A549 (cell line): ENCODE measurements at regions not wholly inside any gene's neighbourhood (a gene's known extent, or its start where the extent isn't known, plus 50 kb on each side); places are given as distances from the start of the nearest gene placed in this dataset.

ENCODE experiments used
- ATAC-seq, 2 experiments: fragments of 200-7000 bp in 1 of 2; fragments of >200 bp in 1 of 2; cut with Nextera tagmentation in 1 of 2; cut with Tn5 transposase in 1 of 2; 3 replicates each; pipeline versions ENCODE4 v1.8.0 to v1.9.1; 2018 to 2020; ENCODE audit warnings: mild to moderate bottlenecking in 1 of 2, moderate library complexity in 1 of 2
- CTCF ChIA-PET: fragments of 300-600 bp; sonication (Branson Sonifier 250); formaldehyde crosslinking; extraction: SDS; loops from one replicate; lab custom pipeline; 2021; ENCODE audit warnings: antibody characterized with exemption, inconsistent platforms; lab: Yijun Ruan, JAX
- POLR2A ChIA-PET: fragments of 350-600 bp; formaldehyde crosslinking; extraction: SDS; loops from one replicate; lab custom pipeline; 2021; ENCODE audit warnings: antibody characterized with exemption, inconsistent platforms; lab: Yijun Ruan, JAX
- DNase-seq, 2 experiments: peaks; one replicate each; pipeline versions ENCODE4 v3.0.0 to v3.0.0-alpha.2; 2011 to 2016; ENCODE audit warnings: low read depth in 1 of 2, low spot score in 1 of 2
- FAIRE-seq: peaks from 2 replicates; lab custom pipeline; 2011; peaks lifted over from hg19 to GRCh38; lab: Jason Lieb, UNC
- H3K27ac ChIP-seq, 2 experiments: fragments of >200 bp; sonication (Bioruptor Twin); formaldehyde crosslinking; 3 replicates each; pipeline ENCODE4 v1.5.1; 2016 to 2017
- H3K4me1 ChIP-seq: fragments of >200 bp; sonication (Bioruptor Twin); formaldehyde crosslinking; 3 replicates; pipeline ENCODE4 v1.6.1; 2016
- H3K4me2 ChIP-seq: fragments of >200 bp; sonication (Bioruptor Twin); formaldehyde crosslinking; 3 replicates; pipeline ENCODE4 v1.6.1; 2016
- H3K4me3 ChIP-seq: fragments of >200 bp; sonication (Bioruptor Twin); formaldehyde crosslinking; 3 replicates; pipeline ENCODE4 v1.5.1; 2016
- H3K9me3 ChIP-seq: fragments of >200 bp; sonication (Bioruptor Twin); formaldehyde crosslinking; 3 replicates; pipeline ENCODE4 v1.6.1; 2016
- CBX8 ChIP-seq: fragments of 200-600 bp; sonication (generic); IDR thresholded peaks from 2 replicates; pipeline ENCODE4 v1.6.1; 2016
- CEBPB ChIP-seq, 2 experiments: fragments of >200 bp in 1 of 2; sonication (Bioruptor Twin) in 1 of 2; formaldehyde crosslinking in 1 of 2; IDR thresholded peaks; 2 replicates each; pipeline ENCODE4 v1.6.1; 2012 to 2016
- CHD4 ChIP-seq: fragments of 200-600 bp; sonication (generic); IDR thresholded peaks from 2 replicates; pipeline ENCODE4 v1.6.1; 2016; ENCODE audit warnings: antibody characterized with exemption, mild to moderate bottlenecking, borderline replicate concordance
- E2F6 ChIP-seq: IDR thresholded peaks from 2 replicates; pipeline ENCODE4 v1.6.1; 2012; ENCODE audit warnings: low read depth, borderline replicate concordance
- EP300 ChIP-seq, 2 experiments: fragments of >200 bp; sonication (Bioruptor Twin); formaldehyde crosslinking; IDR thresholded peaks; 2 replicates in 1 of 2; 3 replicates in 1 of 2; pipeline ENCODE4 v1.6.1; 2016 to 2017
- FOSB ChIP-seq: fragments of 250-450 bp; sonication (Bioruptor Pico); IDR thresholded peaks from 2 replicates; pipeline ENCODE4 v1.5.0; 2020; ENCODE audit warnings: mild to moderate bottlenecking, moderate library complexity
- FOSL2 ChIP-seq, 2 experiments: fragments of 450-650 bp in 1 of 2; fragments of >200 bp in 1 of 2; sonication (Bioruptor Twin) in 1 of 2; formaldehyde crosslinking; IDR thresholded peaks; 2 replicates each; pipeline versions ENCODE4 v1.5.0 to v1.6.1; 2016 to 2020; ENCODE audit warnings: mild to moderate bottlenecking in 1 of 2, moderate library complexity in 1 of 2
- GATA3 ChIP-seq: IDR thresholded peaks from 2 replicates; pipeline ENCODE4 v1.6.1; 2012; ENCODE audit warnings: borderline replicate concordance
- HES2 ChIP-seq: fragments of >200 bp; sonication (Bioruptor Twin); formaldehyde crosslinking; IDR thresholded peaks from 2 replicates; pipeline ENCODE4 v1.6.1; 2016
- HEYL ChIP-seq: fragments of 250-450 bp; sonication (Bioruptor Pico); IDR thresholded peaks from 2 replicates; pipeline ENCODE4 v1.8.0; 2021; ENCODE audit warnings: mild to moderate bottlenecking, moderate library complexity
- HOXA7 ChIP-seq: fragments of 250-450 bp; sonication (Bioruptor Pico); IDR thresholded peaks from 2 replicates; pipeline ENCODE4 v1.5.0; 2020; ENCODE audit warnings: mild to moderate bottlenecking, moderate library complexity
- JUN ChIP-seq, 2 experiments: fragments of >200 bp; sonication (Bioruptor Twin); formaldehyde crosslinking; IDR thresholded peaks; 2 replicates in 1 of 2; 3 replicates in 1 of 2; pipeline ENCODE4 v1.6.1; 2016 to 2017
- JUNB ChIP-seq: fragments of >200 bp; sonication (Bioruptor Twin); formaldehyde crosslinking; IDR thresholded peaks from 2 replicates; pipeline ENCODE4 v1.6.1; 2016
- KDM1A ChIP-seq: fragments of 200-600 bp; sonication (generic); IDR thresholded peaks from 2 replicates; pipeline ENCODE4 v1.6.1; 2016; ENCODE audit warnings: low read depth, mild to moderate bottlenecking
- KDM5A ChIP-seq: fragments of 200-600 bp; sonication (generic); IDR thresholded peaks from 2 replicates; pipeline ENCODE4 v1.6.1; 2016; ENCODE audit warnings: antibody characterized with exemption, mild to moderate bottlenecking
- MAFK ChIP-seq: fragments of 450-650 bp; IDR thresholded peaks from 2 replicates; pipeline ENCODE4 v1.6.1; 2014; ENCODE audit not compliant: partially characterized antibody
- MAX ChIP-seq: IDR thresholded peaks from 2 replicates; pipeline ENCODE4 v1.6.1; 2012
- NPAS2 ChIP-seq: fragments of 250-450 bp; sonication (Bioruptor Pico); IDR thresholded peaks from 2 replicates; pipeline ENCODE4 v1.8.0; 2022; ENCODE audit warnings: mild to moderate bottlenecking, moderate library complexity, borderline replicate concordance
- PHF8 ChIP-seq: fragments of 200-600 bp; sonication (generic); IDR thresholded peaks from 2 replicates; pipeline ENCODE4 v1.6.1; 2016; ENCODE audit warnings: low read depth, mild to moderate bottlenecking, antibody characterized with exemption, moderate library complexity, borderline replicate concordance
- POLR2A ChIP-seq: IDR thresholded peaks from 2 replicates; pipeline ENCODE4 v1.6.1; 2012; ENCODE audit warnings: mild to moderate bottlenecking, low read length
- RAD21 ChIP-seq, 2 experiments: fragments of >200 bp in 1 of 2; sonication (Bioruptor Twin) in 1 of 2; formaldehyde crosslinking in 1 of 2; IDR thresholded peaks in 1 of 2; conservative IDR thresholded peaks in 1 of 2; 2 replicates in 1 of 2; 3 replicates in 1 of 2; pipeline ENCODE4 v1.6.1; 2012 to 2018; ENCODE audit warnings: inconsistent platforms in 1 of 2
- RFX5 ChIP-seq: fragments of 450-650 bp; IDR thresholded peaks from 2 replicates; pipeline ENCODE4 v1.7.1; 2014; ENCODE audit warnings: antibody characterized with exemption, mild to moderate bottlenecking, moderate library complexity
- SMC3 ChIP-seq: fragments of >200 bp; sonication (Bioruptor Twin); formaldehyde crosslinking; IDR thresholded peaks from 3 replicates; pipeline ENCODE4 v1.6.1; 2018; ENCODE audit warnings: inconsistent platforms
- SREBF2 ChIP-seq: fragments of 450-650 bp; IDR thresholded peaks from 2 replicates; pipeline ENCODE4 v1.6.1; 2014; ENCODE audit warnings: mild to moderate bottlenecking, moderate library complexity
- ZSCAN20 ChIP-seq: fragments of 250-450 bp; sonication (Bioruptor Pico); IDR thresholded peaks from 2 replicates; pipeline ENCODE4 v1.8.0; 2022; ENCODE audit warnings: mild to moderate bottlenecking, moderate library complexity
- WGBS: methylation state at CpG from one replicate; pipeline ENCODE4 v1.1.6; 2017; ENCODE audit errors: missing lambda C conversion rate; 5-methylcytosine and 5-hydroxymethylcytosine counted together

- Histone ChIP-seq H3K9me3 (peaks cover 17% of the 10 kb centered on the region), H3K4me3 (no peak overlapping the region), H3K27ac (peak overlapping the region; percentile 65 to 77), H3K4me2 (peak overlapping the region; percentile 59)
- DNase-seq (peak; percentile 74 to 82), ATAC-seq (peak; percentile 100)
- POLR2A ChIA-PET, result interaction anchor here (0.6 to 1.0 kb wide), 2 partner anchors 8 to 849 kb away, joined by 3 to 4 read pairs; no protein-coding TSS in a partner anchor
- CTCF ChIA-PET, result interaction anchor here (1.2 kb wide), 1 partner anchor 43 kb away, joined by 4 read pairs; no protein-coding TSS in a partner anchor
- TF ChIP-seq SMC3, result 0 out of 3 replicates have a peak, but pooled peaks have one; percentile 5
- peak; percentile 18 to 24; a peak in 1 of 5 replicates for TF ChIP-seq RAD21 (conservative IDR thresholded peaks at IDR 0.05 in 1 of 2, IDR thresholded peaks at IDR 0.05 in 1 of 2)
- no peak for TF ChIP-seq HOXA7 (CRISPR knock-in tag)
- TF ChIP-seq GATA3, result peak; percentile 83
- no peak for TF ChIP-seq E2F6
- TF ChIP-seq MAX, result peak; percentile 71
- TF ChIP-seq JUN (IDR thresholded peaks at IDR 0.05), result 0 out of 5 replicates have a peak, but pooled peaks of 1 of the 2 experiments have one; percentile 28
- no peak for TF ChIP-seq CBX8
- TF ChIP-seq RFX5, result no peak
- TF ChIP-seq FOSB (CRISPR knock-in tag), result no peak
- peak; percentile 49 to 50; a peak in 2 of 5 replicates for TF ChIP-seq EP300 (IDR thresholded peaks at IDR 0.05)
- TF ChIP-seq MAFK, result peak; percentile 69
- TF ChIP-seq KDM1A, result no peak
- TF ChIP-seq CHD4, result no peak
- no peak for TF ChIP-seq NPAS2
- TF ChIP-seq JUNB, result peak; percentile 91
- peak; percentile 38; the same call in 1 of the 2 replicates for TF ChIP-seq FOSL2 (IDR thresholded peaks at IDR 0.05)
- TF ChIP-seq FOSL2 (CRISPR knock-in tag; IDR thresholded peaks at IDR 0.05), result peak; percentile 85
- no peak for TF ChIP-seq PHF8
- no peak for TF ChIP-seq KDM5A
- TF ChIP-seq CEBPB (IDR thresholded peaks at IDR 0.05), result no peak; a peak in 1 of 4 replicates
- no peak for TF ChIP-seq POLR2A
- TF ChIP-seq, all 56 proteins: peak for 9
- WGBS, result 0% methylated on average over 1 of the region's 1 CpG
- FAIRE-seq, result peak; percentile 87
- H3K4me1 ChIP-seq, result peaks cover 27% of the 10 kb centered on the region
Observed at GRCh38 chr5:143913008-143913752, 101.2 kb downstream of the HMHB1 start.

GRCh38 chr5:143914756-143915155 lies 102.8 kb downstream of the HMHB1 start:
- POLR2A ChIA-PET, result no interaction called here
- H3K4me3 ChIP-seq, result no peak overlapping the region
- 48% methylated on average over 1 of the region's 1 CpG for WGBS
- TF ChIP-seq HES2, result no peak
- TF ChIP-seq ZSCAN20 (CRISPR knock-in tag), result no peak
- no peak for TF ChIP-seq FOSB (CRISPR knock-in tag)
- TF ChIP-seq MAFK, result no peak
- TF ChIP-seq GATA3, result no peak
- TF ChIP-seq, all 56 proteins: peak for 0
- peak overlapping the region; percentile 44 to 50; a peak in 2 of 6 replicates for H3K27ac ChIP-seq
- H3K4me1 ChIP-seq, result peaks cover 27% of the 10 kb centered on the region
- ATAC-seq, result no peak
- DNase-seq, result no peak
- no peak overlapping the region; the same call in 2 of the 3 replicates for H3K4me2 ChIP-seq
- no peak for FAIRE-seq
- CTCF ChIA-PET, result no interaction called here
- peaks cover 17% of the 10 kb centered on the region for H3K9me3 ChIP-seq

GRCh38 chr5:143916451-143916850 lies 104.5 kb downstream of the HMHB1 start:
- DNase-seq, result no peak
- CTCF ChIA-PET, result interaction anchor here (1.1 kb wide), 1 partner anchor 8 kb away, joined by 3 read pairs; no protein-coding TSS in a partner anchor
- H3K4me2 ChIP-seq, result no peak overlapping the region
- H3K4me3 ChIP-seq, result no peak overlapping the region
- peak; percentile 18 for FAIRE-seq
- POLR2A ChIA-PET, result no interaction called here
- peaks cover 39% of the 10 kb centered on the region for H3K4me1 ChIP-seq
- no peak for TF ChIP-seq SREBF2
- no peak for TF ChIP-seq KDM1A
- no peak for TF ChIP-seq HEYL (CRISPR knock-in tag)
- TF ChIP-seq, all 56 proteins: peak for 0
- no peak for ATAC-seq
- H3K9me3 ChIP-seq, result peaks cover 9% of the 10 kb centered on the region
- WGBS, result 53% methylated on average over 2 of the region's 2 CpGs
- no peak overlapping the region for H3K27ac ChIP-seq
